ENCODE measurements at regions not wholly inside any gene's neighbourhood (a gene's known extent, or its start where the extent isn't known, plus 50 kb on each side); places are given as distances from the start of the nearest gene placed in this dataset.

GRCh38 chr5:174189654-174190541 is 144.4 kb downstream of the NSG2 start:
- DNase-seq (ENCODE audit: extremely low read depth, low read depth): no peak

- no peak for DNase-seq (ENCODE audit: extremely low read depth, low read depth)
Observed at GRCh38 chr5:174191076-174191475, 145.6 kb downstream of the NSG2 start.

GRCh38 chr5:174191850-174192655 is 146.5 kb downstream of the NSG2 start:
- DNase-seq (ENCODE audit: extremely low read depth, low read depth): no peak

- no peak for DNase-seq (ENCODE audit: extremely low read depth, low read depth)
Observed at GRCh38 chr5:174192901-174193300, 147.4 kb downstream of the NSG2 start.

- no peak for DNase-seq (ENCODE audit: extremely low read depth, low read depth)
Observed at GRCh38 chr5:174195517-174195916, 150.0 kb downstream of the NSG2 start.

GRCh38 chr5:174197929-174198328 is 152.4 kb downstream of the NSG2 start:
- no peak for DNase-seq (ENCODE audit: extremely low read depth, low read depth)

GRCh38 chr5:174198541-174198940 is 153.0 kb downstream of the NSG2 start:
- DNase-seq (ENCODE audit: extremely low read depth, low read depth): no peak

GRCh38 chr5:174202996-174203395 is 157.5 kb downstream of the NSG2 start:
- no peak for DNase-seq (ENCODE audit: extremely low read depth, low read depth)

GRCh38 chr5:174204535-174205313 is 159.2 kb downstream of the NSG2 start:
- no peak for DNase-seq (ENCODE audit: extremely low read depth, low read depth)

GRCh38 chr5:174205939-174206338 is 160.4 kb downstream of the NSG2 start:
- DNase-seq (ENCODE audit: extremely low read depth, low read depth): no peak

GRCh38 chr5:174210596-174211276 is 165.2 kb downstream of the NSG2 start:
- no peak for DNase-seq (ENCODE audit: extremely low read depth, low read depth)

- DNase-seq (ENCODE audit: extremely low read depth, low read depth): no peak
Observed at GRCh38 chr5:174211277-174211626, 165.7 kb downstream of the NSG2 start.

GRCh38 chr5:174217527-174217926 is 172.0 kb downstream of the NSG2 start:
- DNase-seq (ENCODE audit: extremely low read depth, low read depth): no peak

- DNase-seq (ENCODE audit: extremely low read depth, low read depth): no peak
Observed at GRCh38 chr5:174218162-174218561, 172.7 kb downstream of the NSG2 start.

- DNase-seq (ENCODE audit: extremely low read depth, low read depth): no peak
Observed at GRCh38 chr5:174220417-174220816, 174.9 kb downstream of the NSG2 start.

GRCh38 chr5:174221436-174221835 is 175.9 kb downstream of the NSG2 start:
- DNase-seq (ENCODE audit: extremely low read depth, low read depth): no peak

GRCh38 chr5:174221946-174222345 is 176.4 kb downstream of the NSG2 start:
- no peak for DNase-seq (ENCODE audit: extremely low read depth, low read depth)

GRCh38 chr5:174222891-174223290 is 177.4 kb downstream of the NSG2 start:
- DNase-seq (ENCODE audit: extremely low read depth, low read depth): no peak

GRCh38 chr5:174223355-174223754 is 177.8 kb downstream of the NSG2 start:
- DNase-seq (ENCODE audit: extremely low read depth, low read depth): no peak

GRCh38 chr5:174229068-174229467 is 183.6 kb downstream of the NSG2 start:
- DNase-seq (ENCODE audit: extremely low read depth, low read depth): no peak
